ENCODE measurements at regions not wholly inside any gene's neighbourhood (a gene's known extent, or its start where the extent isn't known, plus 50 kb on each side); places are given as distances from the start of the nearest gene placed in this dataset.

DNA sequence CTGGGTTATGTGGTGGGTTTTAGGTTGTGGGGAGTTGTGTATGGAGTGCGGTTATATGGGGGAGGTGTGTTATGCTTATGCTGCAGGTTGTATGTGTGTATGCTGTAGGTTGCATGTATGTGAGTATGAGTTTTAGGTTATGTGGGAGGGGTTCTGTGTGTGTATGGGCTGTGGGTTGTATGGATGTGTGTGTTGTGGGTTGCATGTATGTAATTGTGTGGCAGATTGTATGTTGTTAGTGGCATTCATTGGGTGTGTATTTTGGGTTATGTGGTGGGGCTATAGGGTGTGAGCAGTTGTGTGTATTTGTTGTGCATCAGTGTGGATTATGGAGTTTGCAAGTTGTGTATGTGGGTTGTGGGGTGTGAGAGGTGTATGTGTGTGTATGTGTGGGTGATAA, 277.4 kb downstream of the NPIPA8 start:
- no peaks in the 10 kb centered on the region for H3K9me3 ChIP-seq (replicated peaks; ENCODE audit: insufficient read depth, low read length)
- no peak overlapping the region for H3K4me2 ChIP-seq (ENCODE audit: low read depth, low read length)
- H4K20me1 ChIP-seq (ENCODE audit: insufficient read depth, low read length), result no peaks in the 10 kb centered on the region
- no peaks in the 10 kb centered on the region for H3K9me2 ChIP-seq (replicated peaks; ENCODE audit: insufficient read depth, low read length)
- H2AFZ ChIP-seq (ENCODE audit: low read length), result no peak overlapping the region
- no peak overlapping the region for H3K9ac ChIP-seq (ENCODE audit: low read length)
- no peaks in the 10 kb centered on the region for H3F3A ChIP-seq (ENCODE audit: insufficient read depth, low read length)
- no peaks in the 10 kb centered on the region for H3K79me2 ChIP-seq (ENCODE audit: low read length)
- H3K4me1 ChIP-seq (ENCODE audit: low read length), result no peaks in the 10 kb centered on the region
- no peak overlapping the region for H3K27ac ChIP-seq (ENCODE audit: low read length)
- no peak overlapping the region for H3K4me3 ChIP-seq (ENCODE audit: low read length)
- TF ChIP-seq, protein P1, sequence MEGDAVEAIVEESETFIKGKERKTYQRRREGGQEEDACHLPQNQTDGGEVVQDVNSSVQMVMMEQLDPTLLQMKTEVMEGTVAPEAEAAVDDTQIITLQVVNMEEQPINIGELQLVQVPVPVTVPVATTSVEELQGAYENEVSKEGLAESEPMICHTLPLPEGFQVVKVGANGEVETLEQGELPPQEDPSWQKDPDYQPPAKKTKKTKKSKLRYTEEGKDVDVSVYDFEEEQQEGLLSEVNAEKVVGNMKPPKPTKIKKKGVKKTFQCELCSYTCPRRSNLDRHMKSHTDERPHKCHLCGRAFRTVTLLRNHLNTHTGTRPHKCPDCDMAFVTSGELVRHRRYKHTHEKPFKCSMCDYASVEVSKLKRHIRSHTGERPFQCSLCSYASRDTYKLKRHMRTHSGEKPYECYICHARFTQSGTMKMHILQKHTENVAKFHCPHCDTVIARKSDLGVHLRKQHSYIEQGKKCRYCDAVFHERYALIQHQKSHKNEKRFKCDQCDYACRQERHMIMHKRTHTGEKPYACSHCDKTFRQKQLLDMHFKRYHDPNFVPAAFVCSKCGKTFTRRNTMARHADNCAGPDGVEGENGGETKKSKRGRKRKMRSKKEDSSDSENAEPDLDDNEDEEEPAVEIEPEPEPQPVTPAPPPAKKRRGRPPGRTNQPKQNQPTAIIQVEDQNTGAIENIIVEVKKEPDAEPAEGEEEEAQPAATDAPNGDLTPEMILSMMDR (IDR thresholded peaks at IDR 0.05; ENCODE audit: low read length), result no peak
- no peaks in the 10 kb centered on the region for H3K27me3 ChIP-seq (replicated peaks; ENCODE audit: insufficient read depth, low read length)
- DNase-seq, result no peak
- H3K36me3 ChIP-seq (replicated peaks; ENCODE audit: insufficient read depth, low read length), result no peaks in the 10 kb centered on the region

DNA sequence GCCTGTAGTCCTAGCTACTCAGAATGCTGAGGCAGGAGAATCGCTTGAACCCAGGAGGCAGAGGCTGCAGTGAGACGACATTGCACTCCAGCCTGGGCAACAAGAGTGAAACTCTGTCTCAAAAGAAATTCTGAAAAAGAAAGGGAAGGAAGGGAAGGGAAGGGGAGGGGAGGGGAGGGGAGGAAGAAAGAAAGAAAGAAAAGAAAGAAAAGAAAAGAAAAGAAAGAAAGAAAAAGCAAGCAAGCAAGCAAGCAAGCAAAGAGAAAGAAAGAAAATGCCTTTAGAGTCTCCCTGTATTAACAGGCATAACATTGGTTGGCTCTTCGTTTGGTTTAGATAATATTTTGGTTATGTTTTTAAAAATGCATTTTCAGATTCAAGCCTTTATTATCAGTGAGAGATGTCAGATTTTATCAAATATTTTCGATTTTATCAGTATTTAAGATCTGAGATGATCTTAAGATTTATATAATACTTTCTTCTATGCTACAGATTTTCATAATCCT, 281.1 kb downstream of the NPIPA8 start:
- no peaks in the 10 kb centered on the region for H3K27me3 ChIP-seq (replicated peaks; ENCODE audit: insufficient read depth, low read length)
- H3K9me2 ChIP-seq (replicated peaks; ENCODE audit: insufficient read depth, low read length), result no peaks in the 10 kb centered on the region
- H3K4me2 ChIP-seq (ENCODE audit: low read depth, low read length), result no peak overlapping the region
- H3K36me3 ChIP-seq (replicated peaks; ENCODE audit: insufficient read depth, low read length), result no peaks in the 10 kb centered on the region
- H3K27ac ChIP-seq (ENCODE audit: low read length), result no peak overlapping the region
- H3K9me3 ChIP-seq (replicated peaks; ENCODE audit: insufficient read depth, low read length), result no peaks in the 10 kb centered on the region
- H3F3A ChIP-seq (ENCODE audit: insufficient read depth, low read length), result no peaks in the 10 kb centered on the region
- no peak overlapping the region for H3K9ac ChIP-seq (ENCODE audit: low read length)
- no peak overlapping the region for H3K4me3 ChIP-seq (ENCODE audit: low read length)
- H4K20me1 ChIP-seq (ENCODE audit: insufficient read depth, low read length), result no peaks in the 10 kb centered on the region
- DNase-seq, result no peak
- no peaks in the 10 kb centered on the region for H3K4me1 ChIP-seq (ENCODE audit: low read length)
- H3K79me2 ChIP-seq (ENCODE audit: low read length), result no peaks in the 10 kb centered on the region
- no peak overlapping the region for H2AFZ ChIP-seq (ENCODE audit: low read length)
- TF ChIP-seq EZH2phosphoT487 (IDR thresholded peaks at IDR 0.05; ENCODE audit: low read length) (no peak), EZH2 (optimal IDR thresholded peaks at IDR 0.05; ENCODE audit: low read depth, low read length) (no peak)
- TF ChIP-seq, protein P1 (IDR thresholded peaks at IDR 0.05; ENCODE audit: low read length), result no peak

DNA sequence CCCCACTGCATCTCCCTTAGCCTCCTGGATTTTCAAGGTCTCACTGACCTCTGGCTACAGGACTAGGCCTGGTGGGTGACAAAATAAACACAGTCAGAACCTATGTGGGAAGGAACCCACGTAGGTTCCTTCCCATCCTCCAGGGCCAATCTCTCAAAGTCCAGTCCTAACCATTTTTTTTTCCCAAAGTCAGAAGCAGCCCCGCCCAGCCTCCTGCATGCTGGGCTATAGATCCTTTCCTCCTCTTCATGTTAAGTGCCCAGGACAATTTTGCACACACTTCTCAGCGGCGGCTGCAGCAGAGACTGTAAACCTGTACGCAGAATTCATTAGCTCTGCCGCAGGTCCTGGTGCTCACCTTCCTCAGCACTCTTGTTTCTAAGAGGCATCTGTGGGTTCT, 285.8 kb downstream of the NPIPA8 start:
- no peak overlapping the region for H3K4me2 ChIP-seq (ENCODE audit: low read depth, low read length)
- TF ChIP-seq EZH2phosphoT487 (IDR thresholded peaks at IDR 0.05; ENCODE audit: low read length) (no peak), EZH2 (optimal IDR thresholded peaks at IDR 0.05; ENCODE audit: low read depth, low read length) (no peak)
- TF ChIP-seq, protein P1 (IDR thresholded peaks at IDR 0.05; ENCODE audit: low read length), result no peak
- no peaks in the 10 kb centered on the region for H3K27me3 ChIP-seq (replicated peaks; ENCODE audit: insufficient read depth, low read length)
- H3K4me1 ChIP-seq (ENCODE audit: low read length), result no peaks in the 10 kb centered on the region
- no peak overlapping the region for H3K27ac ChIP-seq (ENCODE audit: low read length)
- H3F3A ChIP-seq (ENCODE audit: insufficient read depth, low read length), result no peaks in the 10 kb centered on the region
- no peak overlapping the region for H3K9ac ChIP-seq (ENCODE audit: low read length)
- H2AFZ ChIP-seq (ENCODE audit: low read length), result no peak overlapping the region
- no peaks in the 10 kb centered on the region for H3K9me2 ChIP-seq (replicated peaks; ENCODE audit: insufficient read depth, low read length)
- no peaks in the 10 kb centered on the region for H4K20me1 ChIP-seq (ENCODE audit: insufficient read depth, low read length)
- H3K36me3 ChIP-seq (replicated peaks; ENCODE audit: insufficient read depth, low read length), result no peaks in the 10 kb centered on the region
- no peak overlapping the region for H3K4me3 ChIP-seq (ENCODE audit: low read length)
- DNase-seq, result no peak
- no peaks in the 10 kb centered on the region for H3K79me2 ChIP-seq (ENCODE audit: low read length)
- H3K9me3 ChIP-seq (replicated peaks; ENCODE audit: insufficient read depth, low read length), result no peaks in the 10 kb centered on the region

Measured in MM.1S (cell line).